Tibial nerve (tissue), 4 donors: ENCODE measurements at regions not wholly inside any gene's neighbourhood (a gene's known extent, or its start where the extent isn't known, plus 50 kb on each side); places are given as distances from the start of the nearest gene placed in this dataset.

Experiments
- DNase-seq, 2 donors: peaks; one replicate each; pipeline ENCODE4 v3.0.0-alpha.2; 2019; ENCODE audit warnings: low spot score in 2 of 2
- H3K27ac ChIP-seq, 4 donors: fragments of 200-600 bp; sonication (generic) in 3 of 4; one replicate each; pipeline ENCODE4 v1.5.1; 2017 to 2019; ENCODE audit warnings: mild to moderate bottlenecking in 1 of 4
- H3K27me3 ChIP-seq, 2 donors: fragments of 200-600 bp; sonication (generic) in 1 of 2; one replicate each; pipeline versions ENCODE4 v1.5.1 to v1.6.0; 2017 to 2019
- H3K36me3 ChIP-seq, 3 donors: fragments of 200-600 bp; sonication (generic); one replicate each; pipeline ENCODE4 v1.5.1; 2018 to 2019
- H3K4me1 ChIP-seq, 4 donors: fragments of 200-600 bp; sonication (generic) in 3 of 4; one replicate each; pipeline ENCODE4 v1.5.1; 2017 to 2019
- H3K4me3 ChIP-seq, 4 donors: fragments of 200-600 bp; sonication (generic) in 3 of 4; one replicate each; pipeline ENCODE4 v1.5.1; 2017 to 2019; ENCODE audit warnings: mild to moderate bottlenecking in 1 of 4, moderate library complexity in 1 of 4
- H3K9me3 ChIP-seq, 4 donors: fragments of 200-600 bp; sonication (generic) in 3 of 4; one replicate each; pipeline ENCODE4 v1.5.1; 2017 to 2019
- EP300 ChIP-seq, 2 donors: sonication (generic); formaldehyde crosslinking; IDR thresholded peaks; one replicate each; pipeline ENCODE4 v1.6.1; 2017; ENCODE audit warnings: antibody characterized with exemption in 2 of 2, mild to moderate bottlenecking in 1 of 2
- POLR2A ChIP-seq, 2 donors: fragments of 450-650 bp; IDR thresholded peaks; one replicate each; pipeline ENCODE4 v1.6.1; 2017; ENCODE audit warnings: antibody characterized with exemption in 2 of 2, mild to moderate bottlenecking in 2 of 2, moderate library complexity in 2 of 2
- WGBS, 2 donors: methylation state at CpG; one replicate each; pipeline ENCODE4 v1.1.5; 2018; 5-methylcytosine and 5-hydroxymethylcytosine counted together
- TF ChIP-seq, protein P1 (sequence below), 5 experiments: fragments of 200-600 bp in 3 of 5; fragments of 450-650 bp in 2 of 5; sonication (generic) in 3 of 5; IDR thresholded peaks; one replicate each; pipeline ENCODE4 v1.5.1; 2016 to 2019; ENCODE audit warnings: antibody characterized with exemption in 5 of 5, mild to moderate bottlenecking in 3 of 5, moderate library complexity in 2 of 5

DNA sequence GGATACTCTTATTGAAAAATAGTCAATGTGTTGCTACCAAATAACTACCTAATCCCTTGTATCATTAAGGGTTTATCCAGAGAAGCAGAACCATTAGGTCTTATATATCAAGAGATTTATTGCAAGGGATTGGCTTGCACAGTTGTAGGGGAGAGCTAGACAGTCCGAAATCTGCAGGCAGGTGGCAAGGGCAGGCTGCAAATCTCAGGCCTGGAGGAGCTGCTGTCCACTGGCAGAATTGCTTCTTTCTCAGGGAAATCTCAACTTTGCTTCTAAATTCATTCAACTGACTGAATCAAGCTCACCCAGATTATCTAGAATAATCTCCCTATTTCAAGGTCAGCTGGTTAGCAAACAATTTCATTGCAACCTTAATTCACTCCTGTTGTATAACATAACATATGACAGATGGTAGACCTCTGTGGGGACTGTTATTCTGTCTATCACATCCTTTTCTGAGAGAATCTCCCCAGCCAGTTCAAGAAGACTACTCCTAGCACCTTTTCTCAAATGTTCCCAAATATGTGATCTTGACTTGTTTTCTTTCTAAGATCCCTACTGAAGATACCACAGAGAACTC lies 194.2 kb downstream of the NHLRC3 start:
- WGBS, 2 donors = 93 to 95% methylated on average over 1 of the region's 1 CpG
- no peaks in the 10 kb centered on the region for H3K9me3 ChIP-seq
- H3K27me3 ChIP-seq = no peaks in the 10 kb centered on the region
- H3K27ac ChIP-seq = no peak overlapping the region
- no peak for TF ChIP-seq EP300 (IDR thresholded peaks at IDR 0.05)
- TF ChIP-seq POLR2A (IDR thresholded peaks at IDR 0.05) = no peak
- TF ChIP-seq, protein P1, sequence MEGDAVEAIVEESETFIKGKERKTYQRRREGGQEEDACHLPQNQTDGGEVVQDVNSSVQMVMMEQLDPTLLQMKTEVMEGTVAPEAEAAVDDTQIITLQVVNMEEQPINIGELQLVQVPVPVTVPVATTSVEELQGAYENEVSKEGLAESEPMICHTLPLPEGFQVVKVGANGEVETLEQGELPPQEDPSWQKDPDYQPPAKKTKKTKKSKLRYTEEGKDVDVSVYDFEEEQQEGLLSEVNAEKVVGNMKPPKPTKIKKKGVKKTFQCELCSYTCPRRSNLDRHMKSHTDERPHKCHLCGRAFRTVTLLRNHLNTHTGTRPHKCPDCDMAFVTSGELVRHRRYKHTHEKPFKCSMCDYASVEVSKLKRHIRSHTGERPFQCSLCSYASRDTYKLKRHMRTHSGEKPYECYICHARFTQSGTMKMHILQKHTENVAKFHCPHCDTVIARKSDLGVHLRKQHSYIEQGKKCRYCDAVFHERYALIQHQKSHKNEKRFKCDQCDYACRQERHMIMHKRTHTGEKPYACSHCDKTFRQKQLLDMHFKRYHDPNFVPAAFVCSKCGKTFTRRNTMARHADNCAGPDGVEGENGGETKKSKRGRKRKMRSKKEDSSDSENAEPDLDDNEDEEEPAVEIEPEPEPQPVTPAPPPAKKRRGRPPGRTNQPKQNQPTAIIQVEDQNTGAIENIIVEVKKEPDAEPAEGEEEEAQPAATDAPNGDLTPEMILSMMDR (IDR thresholded peaks at IDR 0.05) = no peak
- H3K36me3 ChIP-seq = no peaks in the 10 kb centered on the region
- no peak for DNase-seq
- no peak overlapping the region for H3K4me3 ChIP-seq
- no peaks in the 10 kb centered on the region for H3K4me1 ChIP-seq

GRCh38 chr13:39232999-39233398 lies 194.7 kb downstream of the NHLRC3 start:
- DNase-seq = no peak
- Histone ChIP-seq H3K9me3 (no peaks in the 10 kb centered on the region), H3K27ac (no peak overlapping the region), H3K4me1 (no peaks in the 10 kb centered on the region), H3K27me3 (no peaks in the 10 kb centered on the region), H3K36me3 (no peaks in the 10 kb centered on the region), H3K4me3 (no peak overlapping the region)
- TF ChIP-seq, protein P1 (IDR thresholded peaks at IDR 0.05) = no peak
- TF ChIP-seq POLR2A (IDR thresholded peaks at IDR 0.05) (no peak), EP300 (IDR thresholded peaks at IDR 0.05) (no peak)

- H3K27ac ChIP-seq = no peak overlapping the region
- TF ChIP-seq, protein P1 (IDR thresholded peaks at IDR 0.05) = no peak
- TF ChIP-seq POLR2A (IDR thresholded peaks at IDR 0.05) = no peak
- TF ChIP-seq EP300 (IDR thresholded peaks at IDR 0.05) = no peak
- no peak for DNase-seq
- no peaks in the 10 kb centered on the region for H3K4me1 ChIP-seq
- whole genome bisulfite sequencing, 2 donors = 85 to 90% methylated on average over 3 of the region's 3 CpGs
- H3K27me3 ChIP-seq = no peaks in the 10 kb centered on the region
- H3K36me3 ChIP-seq = no peaks in the 10 kb centered on the region
- no peak overlapping the region for H3K4me3 ChIP-seq
- no peaks in the 10 kb centered on the region for H3K9me3 ChIP-seq
Measured at GRCh38 chr13:39233519-39233918, 195.3 kb downstream of the NHLRC3 start.

DNA sequence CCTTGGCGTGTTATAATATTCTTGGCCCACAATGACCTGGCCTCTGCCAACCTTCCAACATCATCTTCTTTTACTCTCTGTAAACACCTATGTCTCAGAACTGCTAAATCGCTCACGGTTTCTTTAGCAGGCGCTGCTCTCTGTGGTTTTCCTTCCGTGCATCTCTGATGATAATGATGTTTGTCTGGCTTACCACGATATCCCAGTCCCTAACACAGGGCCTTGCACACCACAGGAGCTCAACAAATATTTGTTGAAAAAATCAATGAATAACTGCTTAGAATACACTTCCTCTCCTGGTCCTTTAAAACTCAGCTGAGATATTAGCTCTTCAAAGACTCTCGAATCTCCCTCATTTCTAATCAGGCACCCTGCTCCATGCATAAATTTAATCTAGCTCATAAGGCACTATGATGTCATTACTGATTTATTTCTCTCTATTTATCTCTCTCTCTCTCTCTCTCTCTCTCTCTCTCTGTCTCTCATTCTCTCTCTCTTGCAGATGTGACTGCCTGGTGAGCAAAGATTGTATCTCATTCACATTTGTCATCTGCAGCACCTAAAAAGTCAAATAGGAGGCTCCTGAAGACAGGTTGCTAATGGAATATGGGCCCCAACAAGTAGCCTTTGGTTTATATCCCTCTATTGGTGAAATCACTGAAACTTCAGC lies 206.4 kb downstream of the NHLRC3 start:
- no peak for TF ChIP-seq POLR2A (IDR thresholded peaks at IDR 0.05)
- TF ChIP-seq EP300 (IDR thresholded peaks at IDR 0.05) = no peak
- TF ChIP-seq, protein P1 (IDR thresholded peaks at IDR 0.05) = no peak
- H3K4me3 ChIP-seq = no peak overlapping the region
- H3K4me1 ChIP-seq = no peaks in the 10 kb centered on the region
- no peak overlapping the region for H3K27ac ChIP-seq
- WGBS, 2 donors = 85 to 86% methylated on average over 7 of the region's 7 CpGs
- H3K36me3 ChIP-seq = no peaks in the 10 kb centered on the region
- H3K27me3 ChIP-seq = no peaks in the 10 kb centered on the region
- no peak for DNase-seq
- H3K9me3 ChIP-seq = no peaks in the 10 kb centered on the region

GRCh38 chr13:39245688-39246087 lies 207.4 kb downstream of the NHLRC3 start:
- no peak overlapping the region for H3K27ac ChIP-seq
- no peak for DNase-seq
- no peaks in the 10 kb centered on the region for H3K27me3 ChIP-seq
- WGBS, 2 donors = 65 to 72% methylated on average over 4 of the region's 4 CpGs
- TF ChIP-seq, protein P1 (IDR thresholded peaks at IDR 0.05) = no peak
- TF ChIP-seq EP300 (IDR thresholded peaks at IDR 0.05) (no peak), POLR2A (IDR thresholded peaks at IDR 0.05) (no peak)
- no peaks in the 10 kb centered on the region for H3K36me3 ChIP-seq
- H3K9me3 ChIP-seq = no peaks in the 10 kb centered on the region
- H3K4me3 ChIP-seq = no peak overlapping the region
- H3K4me1 ChIP-seq = no peaks in the 10 kb centered on the region
